Activated naive CD8-positive, alpha-beta T cell treated with anti-CD3 and anti-CD28 coated beads, Interleukin-2, amount 10 ng/mL, durations not matched to agents 7 days and 5 days (primary cell): ENCODE measurements at regions not wholly inside any gene's neighbourhood (a gene's known extent, or its start where the extent isn't known, plus 50 kb on each side); places are given as distances from the start of the nearest gene placed in this dataset.

Experiments
- ATAC-seq: fragments of 150-1000 bp; cut with Tn5 transposase; one replicate; pipeline ENCODE4 v1.10.0; 2021; ENCODE audit warnings: low read depth, moderate library complexity
- POLR2A ChIA-PET: fragments of 350-600 bp; sonication (Branson Sonifier 250); formaldehyde crosslinking; loops from one replicate; lab custom pipeline; 2021; ENCODE audit warnings: antibody characterized with exemption; lab: Charles Lee
- DNase-seq: peaks from one replicate; pipeline ENCODE4 v3.0.0; 2021
- H3K27ac Mint-ChIP-seq: one replicate; pipeline ENCODE4 v1.8.0; 2022; ENCODE audit warnings: mild to moderate bottlenecking, mixed read lengths
- H3K27me3 Mint-ChIP-seq: one replicate; pipeline ENCODE4 v1.8.0; 2022; ENCODE audit warnings: mild to moderate bottlenecking, moderate library complexity, mixed read lengths
- H3K36me3 Mint-ChIP-seq: one replicate; pipeline ENCODE4 v1.8.0; 2021; ENCODE audit warnings: mild to moderate bottlenecking, mixed read lengths
- H3K4me1 Mint-ChIP-seq: one replicate; pipeline ENCODE4 v1.8.0; 2021; ENCODE audit warnings: mixed read lengths
- H3K4me3 Mint-ChIP-seq: one replicate; pipeline ENCODE4 v1.8.0; 2022; ENCODE audit warnings: mild to moderate bottlenecking, moderate library complexity, mixed read lengths
- H3K9me3 Mint-ChIP-seq: one replicate; pipeline ENCODE4 v1.8.0; 2021; ENCODE audit warnings: mixed read lengths

DNA sequence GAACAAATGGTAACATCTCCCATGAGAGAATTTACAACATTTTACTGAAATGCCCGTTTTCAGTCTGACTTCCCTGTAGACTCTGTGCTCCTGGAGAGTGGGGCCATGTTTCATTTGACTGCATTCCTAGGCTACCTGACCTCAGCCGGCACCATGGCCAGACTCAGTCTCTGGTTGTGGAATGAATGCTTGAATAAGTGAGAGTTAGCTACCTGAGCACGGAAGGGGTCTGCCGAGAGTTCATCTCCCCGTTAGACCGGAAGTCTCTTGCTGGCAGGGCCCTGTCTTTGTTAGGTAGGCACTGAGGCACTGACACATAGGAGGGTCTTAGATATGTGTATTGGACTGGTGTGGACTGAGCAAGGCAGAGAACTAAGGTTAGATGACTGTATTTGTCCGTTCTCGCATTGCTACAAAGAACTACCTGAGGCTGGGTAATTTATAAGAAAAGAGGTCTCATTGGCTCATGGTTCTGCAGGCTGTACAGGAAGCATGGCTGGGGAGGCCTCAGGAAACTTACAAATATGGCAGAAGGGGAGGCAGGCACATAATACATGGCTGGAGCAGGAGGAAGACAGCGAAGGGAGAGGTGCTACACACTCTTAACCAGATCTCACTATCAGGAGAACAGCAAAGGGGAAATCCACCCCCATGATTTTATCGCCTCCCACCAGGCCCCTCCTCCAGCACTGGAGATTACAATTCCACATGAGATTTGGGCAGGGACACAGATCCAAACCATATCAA, 271.2 kb downstream of the GLI2 start:
- ATAC-seq: no peak
- no peaks in the 10 kb centered on the region for H3K4me1 Mint-ChIP-seq
- POLR2A ChIA-PET: no interaction called here
- peaks cover 4% of the 10 kb centered on the region for H3K9me3 Mint-ChIP-seq
- no peak overlapping the region for H3K4me3 Mint-ChIP-seq
- H3K27me3 Mint-ChIP-seq: peaks cover 9% of the 10 kb centered on the region
- no peak overlapping the region for H3K27ac Mint-ChIP-seq
- DNase-seq: no peak
- no peaks in the 10 kb centered on the region for H3K36me3 Mint-ChIP-seq

DNA sequence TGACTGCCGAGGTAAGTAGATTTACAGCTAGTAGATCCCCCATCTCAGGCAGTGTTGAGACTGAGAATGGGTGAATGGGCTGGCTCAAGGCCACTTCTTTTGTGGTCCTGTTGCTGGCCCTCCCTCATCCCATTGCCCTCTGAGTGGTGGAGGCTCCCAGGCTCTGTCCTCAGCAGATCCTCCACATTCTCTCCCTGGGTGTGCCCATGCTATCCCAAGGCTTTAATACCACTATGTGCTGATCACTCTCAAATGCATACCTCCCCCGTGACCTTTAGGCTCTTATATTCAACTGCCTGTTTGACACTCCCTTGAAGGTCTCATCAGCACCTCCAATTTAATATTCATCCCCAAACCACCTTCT, 271.8 kb downstream of the GLI2 start:
- ATAC-seq: no peak
- no peak for DNase-seq
- Mint-ChIP-seq H3K36me3 (no peaks in the 10 kb centered on the region), H3K27ac (no peak overlapping the region), H3K27me3 (peaks cover 9% of the 10 kb centered on the region), H3K4me1 (no peaks in the 10 kb centered on the region), H3K9me3 (peaks cover 4% of the 10 kb centered on the region), H3K4me3 (no peak overlapping the region)
- POLR2A ChIA-PET: no interaction called here

DNA sequence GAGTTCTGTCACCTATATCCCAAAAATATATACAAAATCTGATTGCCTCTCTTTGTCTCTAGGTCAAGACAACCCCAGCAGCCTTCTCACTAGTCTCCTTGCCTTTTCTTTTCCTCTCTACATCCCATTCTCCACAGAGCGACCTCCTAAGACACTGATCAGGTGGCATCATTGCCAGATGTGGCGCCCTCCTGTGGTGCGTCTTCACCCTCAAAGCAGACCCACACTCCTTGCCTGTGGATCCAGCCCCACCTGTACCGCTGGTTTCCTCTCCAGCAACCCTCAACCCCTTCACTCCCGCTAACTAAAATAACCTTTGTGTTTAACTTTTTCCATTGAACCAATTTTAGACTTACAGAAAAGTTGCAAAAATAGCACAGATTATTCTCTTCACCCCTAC, 273.3 kb downstream of the GLI2 start:
- H3K4me1 Mint-ChIP-seq: no peaks in the 10 kb centered on the region
- POLR2A ChIA-PET: no interaction called here
- H3K27me3 Mint-ChIP-seq: peaks cover 14% of the 10 kb centered on the region
- no peaks in the 10 kb centered on the region for H3K36me3 Mint-ChIP-seq
- DNase-seq: no peak
- H3K9me3 Mint-ChIP-seq: peaks cover 4% of the 10 kb centered on the region
- no peak overlapping the region for H3K4me3 Mint-ChIP-seq
- H3K27ac Mint-ChIP-seq: no peak overlapping the region
- ATAC-seq: no peak

DNA sequence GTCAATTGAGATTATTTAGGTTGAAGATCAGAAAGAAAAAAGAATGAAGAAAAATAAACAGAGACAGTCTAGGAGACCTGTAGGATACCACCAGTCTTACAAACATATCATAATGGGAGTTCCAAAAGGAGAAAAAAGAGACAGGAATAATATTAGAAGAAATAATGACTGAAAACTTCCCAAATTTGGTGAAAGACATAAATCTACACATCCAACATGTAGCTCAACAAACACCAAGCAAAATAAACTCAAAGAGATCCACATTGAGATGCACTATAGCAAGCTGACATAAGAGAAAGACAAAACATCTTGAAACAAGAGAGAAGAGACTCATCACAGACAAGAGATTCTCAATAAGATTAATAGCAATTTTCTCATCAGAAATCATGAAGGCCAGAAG, 274.0 kb downstream of the TFCP2L1 start:
- Mint-ChIP-seq H3K9me3 (peaks cover 4% of the 10 kb centered on the region), H3K4me3 (no peak overlapping the region), H3K27me3 (peaks cover 15% of the 10 kb centered on the region), H3K4me1 (no peaks in the 10 kb centered on the region), H3K27ac (no peak overlapping the region), H3K36me3 (no peaks in the 10 kb centered on the region)
- POLR2A ChIA-PET: no interaction called here
- DNase-seq (no peak), ATAC-seq (no peak)

DNA sequence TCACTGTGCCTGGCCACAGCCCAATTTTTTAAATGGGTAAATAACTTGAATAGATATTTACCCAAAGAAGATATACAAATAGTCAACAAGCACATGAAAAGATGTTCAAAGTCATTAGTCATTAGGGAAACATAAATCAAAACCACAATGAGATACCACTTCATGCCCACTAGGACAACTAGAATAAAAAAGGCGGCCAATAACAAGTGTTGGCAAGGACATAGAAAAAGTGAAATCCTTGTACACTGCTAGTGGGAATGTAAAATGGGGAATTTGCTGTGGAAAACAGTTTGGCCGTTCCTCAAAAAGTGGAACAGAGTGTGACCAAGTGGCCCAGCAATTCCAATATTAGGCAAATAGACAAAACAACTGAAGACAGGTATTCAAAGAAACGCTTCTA, 270.1 kb downstream of the TFCP2L1 start:
- DNase-seq (no peak), ATAC-seq (no peak)
- Mint-ChIP-seq H3K27me3 (peaks cover 11% of the 10 kb centered on the region), H3K27ac (no peak overlapping the region), H3K4me1 (no peaks in the 10 kb centered on the region), H3K36me3 (no peaks in the 10 kb centered on the region), H3K4me3 (no peak overlapping the region), H3K9me3 (no peaks in the 10 kb centered on the region)
- POLR2A ChIA-PET: no interaction called here

DNA sequence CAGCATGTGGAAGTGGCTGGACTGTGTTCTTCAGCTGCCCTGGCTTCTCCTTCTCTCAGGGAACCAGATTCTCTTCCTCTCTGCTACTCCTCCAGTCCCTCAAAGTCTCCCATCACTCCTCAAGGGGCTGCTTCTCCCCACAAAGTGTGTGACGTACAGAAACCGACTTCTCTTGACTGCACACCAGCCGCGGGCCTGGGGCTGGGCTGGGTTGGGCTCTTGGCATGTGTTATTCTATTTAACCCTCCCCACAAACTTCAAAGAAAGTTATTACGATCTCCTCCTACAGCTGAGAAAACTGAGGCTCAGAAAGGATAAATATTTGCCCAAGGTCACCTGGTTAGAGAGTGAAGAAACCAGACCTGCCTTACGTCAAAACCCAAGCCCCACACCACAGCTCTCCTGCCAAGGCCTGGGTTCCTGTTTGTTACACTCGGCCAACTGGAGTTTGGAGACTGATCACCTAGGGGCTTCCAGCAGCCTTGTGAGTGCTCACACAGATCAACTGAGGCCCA, 269.0 kb downstream of the TFCP2L1 start:
- Mint-ChIP-seq H3K9me3 (no peaks in the 10 kb centered on the region), H3K4me3 (no peak overlapping the region), H3K36me3 (no peaks in the 10 kb centered on the region), H3K27me3 (peaks cover 7% of the 10 kb centered on the region), H3K27ac (no peak overlapping the region), H3K4me1 (no peaks in the 10 kb centered on the region)
- POLR2A ChIA-PET: no interaction called here
- DNase-seq (no peak), ATAC-seq (no peak)

DNA sequence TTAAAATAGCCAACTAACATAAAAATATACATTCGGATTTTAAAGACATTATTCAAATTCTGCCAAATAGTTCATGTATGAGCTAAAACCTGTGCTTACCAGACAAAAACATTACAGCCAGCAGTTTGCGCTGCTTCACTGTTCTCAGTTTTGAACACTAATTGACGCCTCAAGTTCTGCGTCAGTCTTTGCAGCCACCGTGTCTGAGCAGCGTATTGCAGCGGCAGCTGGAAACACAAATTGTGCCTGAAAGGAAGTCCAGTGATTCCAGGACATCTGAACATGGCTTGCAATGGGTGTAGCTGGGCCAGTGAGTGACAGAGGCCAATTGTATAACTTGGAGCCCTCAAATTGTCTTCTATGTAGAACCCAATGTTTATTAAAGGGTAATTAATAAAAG, 267.6 kb downstream of the TFCP2L1 start:
- H3K9me3 Mint-ChIP-seq: no peaks in the 10 kb centered on the region
- H3K27ac Mint-ChIP-seq: no peak overlapping the region
- no peak overlapping the region for H3K4me3 Mint-ChIP-seq
- POLR2A ChIA-PET: no interaction called here
- ATAC-seq (no peak), DNase-seq (no peak)
- peaks cover 6% of the 10 kb centered on the region for H3K27me3 Mint-ChIP-seq
- no peaks in the 10 kb centered on the region for H3K36me3 Mint-ChIP-seq
- no peaks in the 10 kb centered on the region for H3K4me1 Mint-ChIP-seq

DNA sequence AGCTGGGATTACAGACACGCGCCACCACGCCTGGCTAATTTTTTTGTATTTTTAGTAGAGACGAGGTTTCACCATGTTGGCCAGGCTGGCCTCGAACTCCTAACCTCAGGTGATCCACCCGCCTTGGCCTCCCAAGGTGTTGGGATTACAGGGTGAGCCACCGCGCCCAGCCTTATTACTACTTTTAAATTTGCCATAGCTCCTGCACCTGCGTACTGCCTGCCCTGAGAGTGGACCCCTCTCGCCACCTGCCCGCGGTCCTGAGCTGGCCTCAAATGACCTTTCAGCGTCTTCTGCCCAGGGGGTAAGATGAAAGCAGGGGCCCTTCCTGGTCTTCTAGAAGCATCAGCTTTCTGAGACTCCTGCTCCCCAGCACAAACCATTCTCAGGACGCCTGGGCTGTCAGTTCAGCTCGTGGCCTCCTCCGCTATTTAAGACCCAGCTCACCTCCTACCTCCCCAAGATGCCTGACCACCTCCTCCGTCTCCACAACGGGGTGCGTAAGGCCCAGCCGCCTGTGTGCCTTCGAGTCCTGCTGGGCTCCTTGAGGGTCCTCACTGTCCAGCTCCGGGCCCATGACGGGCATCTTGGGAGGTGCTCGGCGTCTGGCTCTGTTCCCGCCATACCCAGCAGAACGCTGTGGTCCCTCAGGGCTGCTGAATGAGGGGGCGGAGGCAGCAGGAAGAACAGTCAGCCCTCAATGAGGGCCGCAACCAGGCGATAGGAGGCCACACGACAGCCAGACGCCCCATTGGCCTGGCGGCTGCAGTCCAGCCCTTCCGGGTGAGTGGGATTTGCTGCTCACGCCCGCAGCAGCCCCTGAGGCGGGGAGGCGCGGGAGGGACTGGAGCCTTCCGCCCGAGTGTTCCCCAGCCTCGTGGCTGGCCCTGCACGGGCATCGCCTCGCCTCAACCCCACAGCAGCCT, 266.6 kb downstream of the TFCP2L1 start:
- Mint-ChIP-seq H3K4me1 (no peaks in the 10 kb centered on the region), H3K27ac (no peak overlapping the region), H3K9me3 (no peaks in the 10 kb centered on the region), H3K36me3 (no peaks in the 10 kb centered on the region), H3K4me3 (no peak overlapping the region), H3K27me3 (peaks cover 6% of the 10 kb centered on the region)
- no peak for DNase-seq
- POLR2A ChIA-PET: no interaction called here
- ATAC-seq: no peak

DNA sequence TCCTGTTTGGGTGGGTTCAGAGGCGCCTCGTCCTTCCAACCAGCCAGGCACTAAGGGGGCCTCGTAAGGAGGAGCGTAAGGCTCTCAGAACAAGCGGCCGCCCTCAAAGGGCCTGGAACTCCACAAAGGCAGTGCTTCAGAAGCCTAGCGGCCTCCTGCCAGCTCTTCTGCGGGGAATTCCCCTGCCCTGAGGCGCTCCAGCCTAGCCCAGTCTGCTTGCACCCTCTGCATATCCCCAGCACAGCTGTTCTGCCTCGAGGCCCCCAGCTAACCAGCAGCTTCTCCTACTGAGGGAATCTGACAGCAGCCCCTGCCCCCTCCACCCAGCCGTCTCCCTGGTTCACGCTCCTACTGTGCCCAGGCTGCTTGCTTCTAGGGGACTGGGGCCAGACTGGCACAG, 265.9 kb downstream of the TFCP2L1 start:
- no peak overlapping the region for H3K4me3 Mint-ChIP-seq
- H3K4me1 Mint-ChIP-seq: no peaks in the 10 kb centered on the region
- H3K36me3 Mint-ChIP-seq: no peaks in the 10 kb centered on the region
- POLR2A ChIA-PET: no interaction called here
- no peak overlapping the region for H3K27ac Mint-ChIP-seq
- peaks cover under 1% of the 10 kb centered on the region for H3K27me3 Mint-ChIP-seq
- DNase-seq (no peak), ATAC-seq (no peak)
- peaks cover 1% of the 10 kb centered on the region for H3K9me3 Mint-ChIP-seq

DNA sequence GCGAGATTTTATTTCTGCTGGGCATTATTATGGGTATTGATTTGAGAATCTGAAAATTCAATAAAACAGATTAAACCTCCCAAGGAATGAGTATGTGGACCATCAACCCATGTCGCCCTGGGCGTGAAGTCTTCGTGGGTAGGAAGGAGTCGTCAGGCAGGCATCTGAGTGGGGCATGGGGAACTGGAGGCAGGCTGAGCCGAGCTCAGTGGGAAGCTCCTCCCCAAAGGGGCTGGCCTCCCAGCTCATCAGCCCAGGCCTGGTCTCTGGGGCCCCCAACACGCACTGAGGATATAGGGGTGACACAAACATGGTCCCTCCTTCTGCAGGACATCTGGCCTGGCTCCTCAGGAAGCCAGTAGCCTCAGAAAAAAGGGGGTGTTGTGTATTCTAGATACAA, 265.2 kb downstream of the TFCP2L1 start:
- Mint-ChIP-seq H3K27ac (no peak overlapping the region), H3K4me3 (no peak overlapping the region), H3K9me3 (peaks cover 1% of the 10 kb centered on the region), H3K27me3 (no peaks in the 10 kb centered on the region), H3K4me1 (no peaks in the 10 kb centered on the region), H3K36me3 (no peaks in the 10 kb centered on the region)
- POLR2A ChIA-PET: no interaction called here
- DNase-seq (no peak), ATAC-seq (no peak)

DNA sequence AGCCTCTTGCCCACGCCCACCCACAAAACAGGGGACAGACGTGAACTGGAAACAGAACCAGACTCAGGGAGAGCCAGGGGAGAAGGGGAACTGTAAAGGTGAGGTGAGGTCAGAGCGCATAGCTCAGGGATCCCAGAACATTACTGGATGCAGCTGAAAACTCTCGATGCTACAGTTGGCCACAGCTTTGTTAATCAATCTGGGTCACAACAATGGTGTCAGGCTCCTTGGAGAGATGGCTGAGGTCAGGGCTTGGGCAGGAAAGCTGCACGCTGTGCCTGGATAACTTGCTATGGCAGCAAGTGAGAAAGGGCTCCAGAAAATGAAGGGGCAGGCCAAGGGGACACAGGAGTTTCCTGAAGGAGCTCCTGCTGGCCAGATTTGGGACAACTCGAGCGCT, 263.3 kb downstream of the TFCP2L1 start:
- ATAC-seq (no peak), DNase-seq (no peak)
- Mint-ChIP-seq H3K27me3 (no peaks in the 10 kb centered on the region), H3K4me3 (no peak overlapping the region), H3K9me3 (peaks cover 1% of the 10 kb centered on the region), H3K36me3 (no peaks in the 10 kb centered on the region), H3K4me1 (no peaks in the 10 kb centered on the region), H3K27ac (no peak overlapping the region)
- POLR2A ChIA-PET: no interaction called here

DNA sequence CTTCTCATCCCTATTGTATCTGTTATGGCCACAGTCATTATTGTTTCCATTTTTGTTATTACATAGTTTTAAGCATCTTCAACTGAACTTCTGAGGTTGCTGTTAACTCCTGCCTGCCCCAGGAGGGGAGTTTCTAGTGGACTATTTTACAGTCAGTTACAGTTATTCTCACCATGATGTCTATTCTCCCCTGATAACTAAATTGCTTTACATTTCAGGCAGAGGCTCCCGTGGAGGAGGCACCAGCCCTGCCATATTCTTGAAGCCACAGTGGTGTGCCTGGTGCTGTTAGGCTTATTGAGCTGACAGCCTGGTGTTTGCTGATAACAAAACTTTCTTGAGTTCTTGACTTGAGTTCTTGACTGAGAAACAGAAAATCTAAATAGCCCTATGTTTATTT, 256.4 kb downstream of the TFCP2L1 start:
- no peaks in the 10 kb centered on the region for H3K36me3 Mint-ChIP-seq
- H3K27me3 Mint-ChIP-seq: peaks cover 6% of the 10 kb centered on the region
- POLR2A ChIA-PET: no interaction called here
- no peak for ATAC-seq
- no peaks in the 10 kb centered on the region for H3K4me1 Mint-ChIP-seq
- peaks cover 1% of the 10 kb centered on the region for H3K9me3 Mint-ChIP-seq
- H3K27ac Mint-ChIP-seq: no peak overlapping the region
- no peak overlapping the region for H3K4me3 Mint-ChIP-seq
- no peak for DNase-seq

DNA sequence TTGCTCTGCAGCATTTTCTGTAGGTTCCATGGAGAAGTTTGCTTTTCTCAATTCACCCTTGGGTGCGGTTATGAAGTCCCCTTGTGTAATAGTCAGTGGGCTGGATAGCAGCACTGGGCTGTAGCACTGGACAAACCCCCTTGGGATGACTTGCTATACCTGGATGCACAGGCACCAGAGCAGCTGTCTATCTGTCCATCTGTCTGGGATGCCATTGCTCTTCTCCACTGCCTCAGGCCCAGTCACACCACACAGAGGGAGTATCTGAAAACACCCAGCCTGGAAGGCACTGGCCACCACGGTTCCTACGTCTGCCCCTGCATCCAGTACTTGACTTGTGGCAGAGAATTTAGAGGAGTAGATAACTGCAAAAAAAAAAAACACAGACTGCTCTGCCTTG, 254.5 kb downstream of the TFCP2L1 start:
- H3K9me3 Mint-ChIP-seq: no peaks in the 10 kb centered on the region
- POLR2A ChIA-PET: no interaction called here
- DNase-seq: no peak
- no peak for ATAC-seq
- H3K36me3 Mint-ChIP-seq: no peaks in the 10 kb centered on the region
- H3K27ac Mint-ChIP-seq: no peak overlapping the region
- no peak overlapping the region for H3K4me3 Mint-ChIP-seq
- H3K4me1 Mint-ChIP-seq: no peaks in the 10 kb centered on the region
- H3K27me3 Mint-ChIP-seq: peaks cover 6% of the 10 kb centered on the region
